Ovary (tissue), 7 donors: ENCODE measurements at regions not wholly inside any gene's neighbourhood (a gene's known extent, or its start where the extent isn't known, plus 50 kb on each side); places are given as distances from the start of the nearest gene placed in this dataset.

Experiments used
- DNase-seq, 5 donors: peaks; one replicate each; pipeline ENCODE4 v3.0.0-alpha.2; 2019 to 2020
- H3K27ac ChIP-seq, 2 donors: fragments of 200-600 bp; one replicate each; pipeline versions ENCODE4 v1.5.1 to v1.8.0; 2019 to 2022
- H3K27me3 ChIP-seq: fragments of 200-600 bp; one replicate; pipeline ENCODE4 v1.8.0; 2022
- H3K36me3 ChIP-seq: fragments of 200-600 bp; sonication (generic); one replicate; pipeline ENCODE4 v1.5.1; 2019
- H3K4me1 ChIP-seq: one replicate; pipeline ENCODE4 v1.8.1; 2013; ENCODE audit warnings: mild to moderate bottlenecking, moderate library complexity; ENCODE audit not compliant: insufficient read depth
- H3K4me3 ChIP-seq: fragments of 200-600 bp; sonication (generic); one replicate; pipeline ENCODE4 v1.5.1; 2017
- H3K9me3 ChIP-seq, 2 donors: fragments of 200-600 bp in 1 of 2; sonication (generic) in 1 of 2; one replicate each; pipeline versions ENCODE4 v1.5.1 to v1.8.1; 2013 to 2019; ENCODE audit warnings: mild to moderate bottlenecking in 1 of 2, moderate library complexity in 1 of 2
- CTCF ChIP-seq, 3 donors: fragments of 450-650 bp in 2 of 3; fragments of 200-600 bp in 1 of 3; IDR thresholded peaks; one replicate each; pipeline versions ENCODE4 v1.5.1 to v1.8.0; 2016 to 2022; ENCODE audit warnings: antibody characterized with exemption in 3 of 3, mild to moderate bottlenecking in 1 of 3
- EP300 ChIP-seq: sonication (generic); formaldehyde crosslinking; IDR thresholded peaks from one replicate; pipeline ENCODE4 v1.6.1; 2017; ENCODE audit warnings: antibody characterized with exemption
- POLR2A ChIP-seq: fragments of 450-650 bp; IDR thresholded peaks from one replicate; pipeline ENCODE4 v1.6.1; 2017; ENCODE audit warnings: antibody characterized with exemption, mild to moderate bottlenecking, moderate library complexity
- WGBS, 3 donors: extraction: QIAGEN DNeasy Blood & Tissue Kit in 1 of 3; methylation state at CpG; one replicate each; pipeline versions ENCODE4 v1.1.5 to v1.1.7; 2013 to 2017; 5-methylcytosine and 5-hydroxymethylcytosine counted together
- intact Hi-C, 4 donors: fragments of 100-400 bp; cut with DNase I; formaldehyde crosslinking; loops; one replicate each; pipeline versions ENCODE4 v1.11.0 to v1.15.1; 2022 to 2023
- donor health status: DM: no; HTN: no; CAD: no; lungs with moderate emphysema.
- donor health status: DM: no; HTN: no; CAD: no.
- donor health status: Bipolar disorder and iron deficiency.
- donor health status: DM: no; HTN: no; CAD: no.
- donor health status: DM: yes; HTN: yes; CAD: no.

- TF ChIP-seq EP300 (no peak), CTCF (IDR thresholded peaks at IDR 0.05) (no peak), POLR2A (no peak)
- H3K4me3 ChIP-seq = no peak overlapping the region
- no peaks in the 10 kb centered on the region for H3K9me3 ChIP-seq
- intact Hi-C loops = no loop called here
- H3K36me3 ChIP-seq = no peaks in the 10 kb centered on the region
- no peak overlapping the region for H3K27ac ChIP-seq
- no peak for DNase-seq
- no peaks in the 10 kb centered on the region for H3K4me1 ChIP-seq
- H3K27me3 ChIP-seq = no peaks in the 10 kb centered on the region
Measured at GRCh38 chr10:47154762-47155161, 145.2 kb upstream of the GDF10 start.

GRCh38 chr10:47156873-47157272 lies 143.1 kb upstream of the GDF10 start:
- Histone ChIP-seq H3K4me1 (no peaks in the 10 kb centered on the region), H3K36me3 (no peaks in the 10 kb centered on the region), H3K27ac (no peak overlapping the region), H3K4me3 (no peak overlapping the region), H3K27me3 (no peaks in the 10 kb centered on the region), H3K9me3 (no peaks in the 10 kb centered on the region)
- TF ChIP-seq POLR2A = no peak
- TF ChIP-seq CTCF (IDR thresholded peaks at IDR 0.05) = no peak
- TF ChIP-seq EP300 = no peak
- WGBS, 3 donors = 78 to 80% (median 78%) methylated on average over 4 of the region's 4 CpGs
- intact Hi-C loops = no loop called here
- DNase-seq = no peak

- Histone ChIP-seq H3K27me3 (no peaks in the 10 kb centered on the region), H3K4me1 (no peaks in the 10 kb centered on the region), H3K4me3 (no peak overlapping the region), H3K27ac (no peak overlapping the region), H3K36me3 (no peaks in the 10 kb centered on the region), H3K9me3 (no peaks in the 10 kb centered on the region)
- no peak for TF ChIP-seq POLR2A
- no peak for DNase-seq
- WGBS, 3 donors = 79 to 85% (median 82%) methylated on average over 10 of the region's 10 CpGs
- intact Hi-C loops = no loop called here
Measured at GRCh38 chr10:47158116-47159071, 141.6 kb upstream of the GDF10 start.

GRCh38 chr10:47159361-47160260 lies 140.4 kb upstream of the GDF10 start:
- Histone ChIP-seq H3K27ac (no peak overlapping the region), H3K4me1 (no peaks in the 10 kb centered on the region), H3K4me3 (no peak overlapping the region), H3K27me3 (no peaks in the 10 kb centered on the region), H3K9me3 (no peaks in the 10 kb centered on the region), H3K36me3 (no peaks in the 10 kb centered on the region)
- no peak for DNase-seq
- TF ChIP-seq POLR2A = no peak
- TF ChIP-seq EP300 = no peak
- TF ChIP-seq CTCF (IDR thresholded peaks at IDR 0.05) = no peak
- 54 to 77% (median 74%) methylated on average over 7 of the region's 7 CpGs for WGBS, 3 donors
- intact Hi-C loops = no loop called here
